Mesendoderm (in vitro differentiated cells): ENCODE measurements at regions not wholly inside any gene's neighbourhood (a gene's known extent, or its start where the extent isn't known, plus 50 kb on each side); places are given as distances from the start of the nearest gene placed in this dataset.

Experiments
- DNase-seq: peaks from one replicate; pipeline ENCODE4 v3.0.0; 2013
- H2AK5ac ChIP-seq: 2 replicates; pipeline ENCODE4 v1.6.1; 2013; ENCODE audit warnings: low read length, inconsistent platforms
- H2BK120ac ChIP-seq: 2 replicates; pipeline ENCODE4 v1.6.1; 2013; ENCODE audit warnings: low read depth, mild to moderate bottlenecking, low read length, moderate library complexity, mixed read lengths
- H2BK15ac ChIP-seq: replicated peaks from 2 replicates; pipeline ENCODE4 v1.6.1; 2013; ENCODE audit warnings: low read depth, mild to moderate bottlenecking, moderate library complexity
- H2BK5ac ChIP-seq: 2 replicates; pipeline ENCODE4 v1.6.1; 2013; ENCODE audit warnings: low read length, inconsistent platforms
- H3K18ac ChIP-seq: 2 replicates; pipeline ENCODE4 v1.6.1; 2013; ENCODE audit warnings: mild to moderate bottlenecking, low read length, mixed read lengths
- H3K23ac ChIP-seq: one replicate; pipeline ENCODE4 v1.6.1; 2013; ENCODE audit warnings: low read length
- H3K27ac ChIP-seq: 2 replicates; pipeline ENCODE4 v1.5.1; 2013; ENCODE audit warnings: low read depth, mild to moderate bottlenecking, inconsistent platforms, low read length, moderate library complexity
- H3K27me3 ChIP-seq: 2 replicates; pipeline ENCODE4 v1.6.1; 2013; ENCODE audit warnings: low read length, control low read depth, mild to moderate bottlenecking, inconsistent platforms; ENCODE audit not compliant: insufficient read depth, poor library complexity
- H3K36me3 ChIP-seq: 2 replicates; pipeline ENCODE4 v1.6.1; 2013; ENCODE audit warnings: low read length, inconsistent platforms; ENCODE audit not compliant: control insufficient read depth, insufficient read depth
- H3K4ac ChIP-seq: one replicate; pipeline ENCODE4 v1.6.1; 2013; ENCODE audit warnings: low read depth, mild to moderate bottlenecking, low read length, moderate library complexity
- H3K4me1 ChIP-seq: 2 replicates; pipeline ENCODE4 v1.6.1; 2013; ENCODE audit warnings: low read depth, low read length, inconsistent platforms; ENCODE audit not compliant: control insufficient read depth
- H3K4me2 ChIP-seq: 2 replicates; pipeline ENCODE4 v1.6.1; 2013; ENCODE audit warnings: low read length
- H3K4me3 ChIP-seq: 2 replicates; pipeline ENCODE4 v1.5.1; 2013; ENCODE audit warnings: mild to moderate bottlenecking, low read length
- H3K56ac ChIP-seq: one replicate; pipeline ENCODE4 v1.6.1; 2013; ENCODE audit warnings: low read length
- H3K79me1 ChIP-seq: 2 replicates; pipeline ENCODE4 v1.6.1; 2013; ENCODE audit warnings: low read length, inconsistent platforms
- H3K79me2 ChIP-seq: 2 replicates; pipeline ENCODE4 v1.6.1; 2013; ENCODE audit warnings: mild to moderate bottlenecking, low read length; ENCODE audit not compliant: control insufficient read depth, insufficient read depth
- H3K9ac ChIP-seq: 2 replicates; pipeline ENCODE4 v1.6.1; 2013; ENCODE audit warnings: low read length, inconsistent platforms
- H4K5ac ChIP-seq: one replicate; pipeline ENCODE4 v1.6.1; 2013; ENCODE audit warnings: low read length
- H4K8ac ChIP-seq: one replicate; pipeline ENCODE4 v1.6.1; 2013; ENCODE audit warnings: low read depth, mild to moderate bottlenecking, control low read depth, low read length, moderate library complexity
- WGBS: extraction: QIAGEN DNeasy Blood & Tissue Kit; methylation state at CpG from one replicate; pipeline ENCODE4 v1.1.7; 2013; ENCODE audit warnings: low lambda C conversion rate, missing lambda C conversion rate; ENCODE audit not compliant: insufficient coverage; ENCODE audit errors: extremely low coverage; 5-methylcytosine and 5-hydroxymethylcytosine counted together

GRCh38 chr22:46072981-46073682, 77.2 kb upstream of the PPARA start:
- H2BK120ac ChIP-seq: no peak overlapping the region
- no peak overlapping the region for H3K4me3 ChIP-seq
- no peak overlapping the region for H2BK5ac ChIP-seq
- H3K23ac ChIP-seq: no peak overlapping the region
- H2BK15ac ChIP-seq: no peak overlapping the region
- H3K79me1 ChIP-seq: no peaks in the 10 kb centered on the region
- no peak overlapping the region for H3K4ac ChIP-seq
- H3K36me3 ChIP-seq: no peaks in the 10 kb centered on the region
- H3K79me2 ChIP-seq: no peaks in the 10 kb centered on the region
- no peak overlapping the region for H3K18ac ChIP-seq
- DNase-seq: no peak
- no peak overlapping the region for H2AK5ac ChIP-seq
- H3K27ac ChIP-seq: no peak overlapping the region
- H3K27me3 ChIP-seq: peaks cover 38% of the 10 kb centered on the region
- H3K9ac ChIP-seq: no peak overlapping the region
- no peak overlapping the region for H4K5ac ChIP-seq
- no peak overlapping the region for H4K8ac ChIP-seq
- H3K56ac ChIP-seq: no peak overlapping the region
- no peak overlapping the region for H3K4me2 ChIP-seq
- WGBS: no CpG with 5 or more reads among the region's 16 CpGs
- no peaks in the 10 kb centered on the region for H3K4me1 ChIP-seq

- H3K27me3 ChIP-seq: peaks cover 37% of the 10 kb centered on the region
- no peak overlapping the region for H3K23ac ChIP-seq
- no peak overlapping the region for H3K4me3 ChIP-seq
- WGBS: no CpG with 5 or more reads among the region's 28 CpGs
- no peaks in the 10 kb centered on the region for H3K79me1 ChIP-seq
- H2AK5ac ChIP-seq: no peak overlapping the region
- no peak overlapping the region for H3K56ac ChIP-seq
- H3K36me3 ChIP-seq: no peaks in the 10 kb centered on the region
- H2BK120ac ChIP-seq: no peak overlapping the region
- H4K5ac ChIP-seq: no peak overlapping the region
- H3K4me2 ChIP-seq: no peak overlapping the region
- no peak overlapping the region for H2BK15ac ChIP-seq
- no peak overlapping the region for H3K18ac ChIP-seq
- H3K4ac ChIP-seq: no peak overlapping the region
- no peak overlapping the region for H4K8ac ChIP-seq
- no peak overlapping the region for H2BK5ac ChIP-seq
- H3K9ac ChIP-seq: no peak overlapping the region
- no peaks in the 10 kb centered on the region for H3K4me1 ChIP-seq
- no peaks in the 10 kb centered on the region for H3K79me2 ChIP-seq
- no peak overlapping the region for H3K27ac ChIP-seq
- no peak for DNase-seq
Observed at GRCh38 chr22:46073683-46074504, 76.4 kb upstream of the PPARA start.

GRCh38 chr22:46074771-46075551, 75.4 kb upstream of the PPARA start:
- H3K9ac ChIP-seq: no peak overlapping the region
- no peaks in the 10 kb centered on the region for H3K79me2 ChIP-seq
- no peak overlapping the region for H2BK5ac ChIP-seq
- no peak for DNase-seq
- H3K36me3 ChIP-seq: no peaks in the 10 kb centered on the region
- peaks cover 27% of the 10 kb centered on the region for H3K27me3 ChIP-seq
- no peak overlapping the region for H3K56ac ChIP-seq
- H3K4me3 ChIP-seq: no peak overlapping the region
- H3K23ac ChIP-seq: no peak overlapping the region
- H4K5ac ChIP-seq: no peak overlapping the region
- H3K4ac ChIP-seq: no peak overlapping the region
- no peak overlapping the region for H2BK15ac ChIP-seq
- no peak overlapping the region for H3K18ac ChIP-seq
- H3K4me1 ChIP-seq: no peaks in the 10 kb centered on the region
- no peaks in the 10 kb centered on the region for H3K79me1 ChIP-seq
- no peak overlapping the region for H2AK5ac ChIP-seq
- no CpG with 5 or more reads among the region's 19 CpGs for WGBS
- no peak overlapping the region for H3K27ac ChIP-seq
- H2BK120ac ChIP-seq: no peak overlapping the region
- no peak overlapping the region for H4K8ac ChIP-seq
- no peak overlapping the region for H3K4me2 ChIP-seq

GRCh38 chr22:46075764-46076531, 74.4 kb upstream of the PPARA start:
- H3K79me2 ChIP-seq: no peaks in the 10 kb centered on the region
- no peak overlapping the region for H3K27ac ChIP-seq

GRCh38 chr22:46076651-46077339, 73.5 kb upstream of the PPARA start:
- Histone ChIP-seq H3K56ac (no peak overlapping the region), H3K36me3 (no peaks in the 10 kb centered on the region), H3K4me2 (no peak overlapping the region), H3K9ac (no peak overlapping the region), H3K4me3 (no peak overlapping the region), H4K8ac (no peak overlapping the region), H4K5ac (no peak overlapping the region), H2BK120ac (no peak overlapping the region), H3K4ac (no peak overlapping the region), H3K27ac (no peak overlapping the region), H3K79me1 (no peaks in the 10 kb centered on the region), H2AK5ac (no peak overlapping the region), H2BK5ac (no peak overlapping the region), H3K79me2 (no peaks in the 10 kb centered on the region), H3K27me3 (peaks cover 14% of the 10 kb centered on the region), H2BK15ac (no peak overlapping the region), H3K18ac (no peak overlapping the region), H3K23ac (no peak overlapping the region), H3K4me1 (no peaks in the 10 kb centered on the region)
- WGBS: no CpG with 5 or more reads among the region's 23 CpGs
- no peak for DNase-seq

More at GRCh38 chr22:46075764-46076531, 74.4 kb upstream of the PPARA start:
- Histone ChIP-seq H3K36me3 (no peaks in the 10 kb centered on the region), H3K23ac (peak overlapping the region; percentile 66), H3K4ac (no peak overlapping the region), H4K8ac (no peak overlapping the region), H2BK120ac (no peak overlapping the region), H3K27me3 (peaks cover 20% of the 10 kb centered on the region), H3K4me3 (no peak overlapping the region), H3K4me2 (no peak overlapping the region), H3K18ac (no peak overlapping the region), H3K9ac (no peak overlapping the region), H3K56ac (no peak overlapping the region), H2BK15ac (no peak overlapping the region), H4K5ac (no peak overlapping the region), H2AK5ac (no peak overlapping the region), H3K79me1 (no peaks in the 10 kb centered on the region), H3K4me1 (no peaks in the 10 kb centered on the region), H2BK5ac (no peak overlapping the region)
- no peak for DNase-seq
- no CpG with 5 or more reads among the region's 15 CpGs for WGBS
